ENCODE measurements at regions not wholly inside any gene's neighbourhood (a gene's known extent, or its start where the extent isn't known, plus 50 kb on each side); places are given as distances from the start of the nearest gene placed in this dataset.

- Histone ChIP-seq H3F3A (ENCODE audit: insufficient read depth) (peaks cover 15% of the 10 kb centered on the region; the same call in 1 of the 2 replicates), H3K4me2 (ENCODE audit: unreplicated experiment) (no peak overlapping the region), H2AFZ (no peak overlapping the region), H3K27me3 (replicated peaks; ENCODE audit: insufficient read depth) (no peaks in the 10 kb centered on the region), H3K9me2 (ENCODE audit: insufficient read depth) (no peaks in the 10 kb centered on the region), H3K4me1 (ENCODE audit: insufficient read depth) (peaks cover 25% of the 10 kb centered on the region), H3K79me2 (ENCODE audit: insufficient read depth) (no peaks in the 10 kb centered on the region), H3K4me3 (no peak overlapping the region), H3K9me3 (ENCODE audit: low read depth) (no peaks in the 10 kb centered on the region), H3K36me3 (ENCODE audit: low read depth) (no peaks in the 10 kb centered on the region), H3K27ac (no peak overlapping the region), H3K9ac (no peak overlapping the region), H4K20me1 (ENCODE audit: insufficient read depth) (no peaks in the 10 kb centered on the region)
- DNase-seq = peak; percentile 19
- TF ChIP-seq EZH2 (IDR thresholded peaks at IDR 0.05; ENCODE audit: insufficient read depth, poor library complexity, severe bottlenecking) (no peak), EZH2phosphoT487 (IDR thresholded peaks at IDR 0.05; ENCODE audit: insufficient read depth, low read depth) (no peak)
- 77 to 81% methylated on average over 8 of the region's 8 CpGs for WGBS, 2 experiments (ENCODE audit: low coverage in 1 of 2, low lambda C conversion rate in 2 of 2, missing lambda C conversion rate in 2 of 2)
- in situ Hi-C loops (cut with MboI) = no loop called here
Observed at GRCh38 chr4:124433500-124433899, 279.0 kb downstream of the ANKRD50 start.

DNA sequence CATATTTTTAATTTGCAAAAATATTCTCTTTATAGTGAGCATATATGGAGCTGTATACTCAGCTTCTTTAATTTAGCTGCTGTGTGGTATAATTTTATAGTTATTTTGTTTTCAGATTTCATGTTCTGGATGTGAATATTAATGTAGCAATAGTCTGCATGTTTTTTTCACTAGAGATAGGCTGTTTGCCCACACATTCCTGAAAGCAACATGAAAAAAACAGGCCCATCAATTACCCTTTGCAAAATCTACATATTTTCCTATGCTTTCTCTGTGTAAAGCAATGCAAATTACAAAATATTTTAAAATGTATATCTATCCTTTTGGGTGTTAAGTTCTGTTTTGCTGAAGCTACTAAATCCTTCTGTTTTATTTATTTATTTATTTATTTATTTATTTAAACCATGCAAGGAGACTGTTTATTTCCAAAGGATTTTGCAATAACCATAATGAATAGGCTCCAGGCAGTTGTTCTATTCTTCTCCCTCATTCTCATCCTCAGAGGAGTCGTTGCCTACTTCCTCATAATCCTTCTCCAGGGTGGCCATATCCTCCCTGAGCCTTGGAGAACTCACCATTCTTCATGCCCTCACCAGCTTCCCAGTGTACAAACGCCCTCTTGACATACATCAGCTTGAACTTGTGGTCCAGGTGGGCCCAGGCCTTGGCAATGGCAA, 277.1 kb downstream of the ANKRD50 start:
- Histone ChIP-seq H3K9me3 (ENCODE audit: low read depth) (no peaks in the 10 kb centered on the region), H2AFZ (no peak overlapping the region), H3K4me3 (no peak overlapping the region), H3F3A (ENCODE audit: insufficient read depth) (peaks cover 15% of the 10 kb centered on the region; the same call in 1 of the 2 replicates), H3K27ac (no peak overlapping the region), H3K4me1 (ENCODE audit: insufficient read depth) (peaks cover 15% of the 10 kb centered on the region), H3K27me3 (replicated peaks; ENCODE audit: insufficient read depth) (no peaks in the 10 kb centered on the region), H3K36me3 (ENCODE audit: low read depth) (no peaks in the 10 kb centered on the region), H3K4me2 (ENCODE audit: unreplicated experiment) (no peak overlapping the region), H3K9me2 (ENCODE audit: insufficient read depth) (no peaks in the 10 kb centered on the region), H4K20me1 (ENCODE audit: insufficient read depth) (no peaks in the 10 kb centered on the region), H3K79me2 (ENCODE audit: insufficient read depth) (no peaks in the 10 kb centered on the region), H3K9ac (no peak overlapping the region)
- no peak for DNase-seq
- WGBS, 2 experiments (ENCODE audit: low coverage in 1 of 2, low lambda C conversion rate in 2 of 2, missing lambda C conversion rate in 2 of 2) = 50 to 53% methylated on average over 2 of the region's 2 CpGs
- in situ Hi-C loops (cut with MboI) = no loop called here
- TF ChIP-seq EZH2 (IDR thresholded peaks at IDR 0.05; ENCODE audit: insufficient read depth, poor library complexity, severe bottlenecking) = no peak
- no peak for TF ChIP-seq EZH2phosphoT487 (IDR thresholded peaks at IDR 0.05; ENCODE audit: insufficient read depth, low read depth)

DNA sequence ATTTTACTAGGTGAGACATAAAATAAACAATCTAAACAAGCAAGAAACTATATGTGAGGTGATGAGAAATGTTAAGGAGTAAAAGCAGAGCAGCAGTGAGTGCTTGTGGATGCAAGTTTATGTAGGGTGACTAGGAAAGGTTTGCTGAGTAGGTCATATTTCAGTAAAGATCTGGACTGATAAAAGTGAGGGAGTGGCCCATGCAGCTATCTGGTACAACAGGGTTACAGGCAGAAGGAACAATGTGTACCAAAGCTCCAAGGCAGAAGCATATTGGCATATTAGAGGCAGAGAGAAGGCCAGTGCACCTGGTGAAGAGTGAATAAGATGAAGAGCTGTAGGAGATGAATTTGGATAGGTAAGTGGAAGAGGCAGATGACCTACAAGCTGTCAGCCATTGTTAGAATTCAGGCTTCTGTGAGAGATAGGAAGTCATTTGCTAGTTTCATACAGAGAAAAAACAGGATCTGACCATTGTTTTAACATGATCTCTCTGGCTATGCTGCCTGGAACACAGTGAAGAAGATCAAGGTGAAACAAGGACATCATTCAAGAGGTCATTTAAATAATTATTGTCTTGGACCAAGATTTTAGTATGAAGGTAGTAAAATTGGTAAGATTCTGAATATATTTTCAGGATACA, 274.6 kb downstream of the ANKRD50 start:
- Histone ChIP-seq H3K4me1 (ENCODE audit: insufficient read depth) (no peaks in the 10 kb centered on the region), H3K36me3 (ENCODE audit: low read depth) (no peaks in the 10 kb centered on the region), H3K27ac (no peak overlapping the region), H3K4me3 (no peak overlapping the region), H3K27me3 (replicated peaks; ENCODE audit: insufficient read depth) (no peaks in the 10 kb centered on the region), H3K79me2 (ENCODE audit: insufficient read depth) (no peaks in the 10 kb centered on the region), H3K9me3 (ENCODE audit: low read depth) (no peaks in the 10 kb centered on the region), H3F3A (ENCODE audit: insufficient read depth) (peaks cover 2% of the 10 kb centered on the region; the same call in 1 of the 2 replicates), H3K9ac (no peak overlapping the region), H3K9me2 (ENCODE audit: insufficient read depth) (no peaks in the 10 kb centered on the region), H4K20me1 (ENCODE audit: insufficient read depth) (no peaks in the 10 kb centered on the region), H2AFZ (no peak overlapping the region), H3K4me2 (ENCODE audit: unreplicated experiment) (no peak overlapping the region)
- no peak for TF ChIP-seq EZH2 (IDR thresholded peaks at IDR 0.05; ENCODE audit: insufficient read depth, poor library complexity, severe bottlenecking)
- no peak for TF ChIP-seq EZH2phosphoT487 (IDR thresholded peaks at IDR 0.05; ENCODE audit: insufficient read depth, low read depth)
- DNase-seq = no peak
- in situ Hi-C loops (cut with MboI) = no loop called here

DNA sequence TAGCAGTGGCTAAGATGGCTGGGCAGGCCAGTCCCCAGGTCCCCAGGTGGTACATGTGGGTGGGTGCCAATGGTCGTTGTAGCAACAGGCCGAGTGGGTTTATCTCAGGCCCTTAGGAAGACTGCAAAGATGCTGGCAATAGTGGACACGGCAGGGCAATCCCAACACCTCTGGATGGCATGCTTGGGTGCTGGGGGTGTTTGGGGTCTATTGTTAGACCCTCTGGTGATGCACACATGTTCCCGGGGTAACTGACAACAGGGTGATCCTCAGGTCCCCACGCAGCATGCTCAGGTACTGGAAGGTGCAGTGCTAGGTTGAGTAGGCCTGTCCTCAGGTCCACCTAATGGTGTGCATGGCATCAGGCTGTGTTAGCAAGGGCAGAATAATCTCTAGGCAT, 267.5 kb downstream of the ANKRD50 start:
- Histone ChIP-seq H3K36me3 (ENCODE audit: low read depth) (no peaks in the 10 kb centered on the region), H3K79me2 (ENCODE audit: insufficient read depth) (no peaks in the 10 kb centered on the region), H3K9ac (no peak overlapping the region), H3K27ac (no peak overlapping the region), H3K9me2 (ENCODE audit: insufficient read depth) (no peaks in the 10 kb centered on the region), H4K20me1 (ENCODE audit: insufficient read depth) (no peaks in the 10 kb centered on the region), H3K4me3 (no peak overlapping the region), H3K27me3 (replicated peaks; ENCODE audit: insufficient read depth) (no peaks in the 10 kb centered on the region), H3K9me3 (ENCODE audit: low read depth) (no peaks in the 10 kb centered on the region), H3K4me2 (ENCODE audit: unreplicated experiment) (no peak overlapping the region), H2AFZ (no peak overlapping the region), H3F3A (ENCODE audit: insufficient read depth) (peaks cover 10% of the 10 kb centered on the region; the same call in 1 of the 2 replicates), H3K4me1 (ENCODE audit: insufficient read depth) (peaks cover 17% of the 10 kb centered on the region)
- no peak for DNase-seq
- in situ Hi-C loops (cut with MboI) = no loop called here
- WGBS, 2 experiments (ENCODE audit: low coverage in 1 of 2, low lambda C conversion rate in 2 of 2, missing lambda C conversion rate in 2 of 2) = 37 to 49% methylated on average over 5 of the region's 5 CpGs
- TF ChIP-seq EZH2phosphoT487 (IDR thresholded peaks at IDR 0.05; ENCODE audit: insufficient read depth, low read depth) = no peak
- TF ChIP-seq EZH2 (IDR thresholded peaks at IDR 0.05; ENCODE audit: insufficient read depth, poor library complexity, severe bottlenecking) = no peak
